ENCODE measurements at regions not wholly inside any gene's neighbourhood (a gene's known extent, or its start where the extent isn't known, plus 50 kb on each side); places are given as distances from the start of the nearest gene placed in this dataset.

- no peak for TF ChIP-seq CTCF (IDR thresholded peaks at IDR 0.05)
- DNase-seq, result no peak
- no peaks in the 10 kb centered on the region for H3K27me3 Mint-ChIP-seq (ENCODE audit: insufficient read depth)
- H3K4me1 Mint-ChIP-seq (ENCODE audit: low read depth), result peaks cover 91% of the 10 kb centered on the region
- no peaks in the 10 kb centered on the region for H3K36me3 Mint-ChIP-seq (ENCODE audit: low read depth)
- no peaks in the 10 kb centered on the region for H3K9me3 Mint-ChIP-seq
- H3K27ac Mint-ChIP-seq, result no peak overlapping the region
- no peak overlapping the region for H3K4me3 Mint-ChIP-seq
Observed at GRCh38 chr1:55723001-55723400, 507.8 kb upstream of the USP24 start.

- H3K9me3 Mint-ChIP-seq, result no peaks in the 10 kb centered on the region
Observed at GRCh38 chr1:55720261-55720660, 505.1 kb upstream of the USP24 start.

GRCh38 chr1:55718758-55719671 lies 503.9 kb upstream of the USP24 start:
- peak overlapping the region; percentile 44; the same call in 1 of the 2 replicates for H3K4me3 Mint-ChIP-seq

More at GRCh38 chr1:55720261-55720660, 505.1 kb upstream of the USP24 start:
- no peak for DNase-seq
- Mint-ChIP-seq H3K4me1 (ENCODE audit: low read depth) (peaks cover 91% of the 10 kb centered on the region), H3K27ac (peak overlapping the region; percentile 95), H3K27me3 (ENCODE audit: insufficient read depth) (no peaks in the 10 kb centered on the region), H3K4me3 (no peak overlapping the region), H3K36me3 (ENCODE audit: low read depth) (no peaks in the 10 kb centered on the region; the same call in 1 of the 2 replicates)
- no peak for TF ChIP-seq CTCF (IDR thresholded peaks at IDR 0.05)

GRCh38 chr1:55717111-55717510 lies 501.9 kb upstream of the USP24 start:
- no peaks in the 10 kb centered on the region; the same call in 1 of the 2 replicates for H3K27me3 Mint-ChIP-seq (ENCODE audit: insufficient read depth)
- no peaks in the 10 kb centered on the region for H3K9me3 Mint-ChIP-seq
- H3K4me3 Mint-ChIP-seq, result peak overlapping the region; percentile 12; the same call in 1 of the 2 replicates
- no peak for TF ChIP-seq CTCF (IDR thresholded peaks at IDR 0.05)
- peaks cover 74% of the 10 kb centered on the region for H3K4me1 Mint-ChIP-seq (ENCODE audit: low read depth)
- H3K27ac Mint-ChIP-seq, result peak overlapping the region; percentile 95
- no peaks in the 10 kb centered on the region; the same call in 1 of the 2 replicates for H3K36me3 Mint-ChIP-seq (ENCODE audit: low read depth)
- DNase-seq, result no peak

More at GRCh38 chr1:55718758-55719671, 503.9 kb upstream of the USP24 start:
- H3K9me3 Mint-ChIP-seq, result no peaks in the 10 kb centered on the region
- peaks cover 91% of the 10 kb centered on the region for H3K4me1 Mint-ChIP-seq (ENCODE audit: low read depth)
- peak; percentile 99 for DNase-seq
- TF ChIP-seq CTCF (IDR thresholded peaks at IDR 0.05), result no peak
- H3K36me3 Mint-ChIP-seq (ENCODE audit: low read depth), result no peaks in the 10 kb centered on the region; the same call in 1 of the 2 replicates
- peak overlapping the region; percentile 95 for H3K27ac Mint-ChIP-seq
- H3K27me3 Mint-ChIP-seq (ENCODE audit: insufficient read depth), result no peaks in the 10 kb centered on the region; the same call in 1 of the 2 replicates

- peak; percentile 46 for DNase-seq
- Mint-ChIP-seq H3K27me3 (ENCODE audit: insufficient read depth) (no peaks in the 10 kb centered on the region; the same call in 1 of the 2 replicates), H3K4me1 (ENCODE audit: low read depth) (peaks cover 70% of the 10 kb centered on the region), H3K9me3 (no peaks in the 10 kb centered on the region), H3K36me3 (ENCODE audit: low read depth) (no peaks in the 10 kb centered on the region; the same call in 1 of the 2 replicates), H3K4me3 (no peak overlapping the region), H3K27ac (peak overlapping the region; percentile 95)
- TF ChIP-seq CTCF (IDR thresholded peaks at IDR 0.05), result no peak
Observed at GRCh38 chr1:55716610-55717009, 501.4 kb upstream of the USP24 start.
